GF-D8 (cell line): ENCODE measurements at regions not wholly inside any gene's neighbourhood (a gene's known extent, or its start where the extent isn't known, plus 50 kb on each side); places are given as distances from the start of the nearest gene placed in this dataset.
"Not testable (repeated sequence)": the region's sequence is repeated elsewhere in the genome, so short reads cannot be mapped to it uniquely, and the experiment has no call there.

Experiments
- DNase-seq: peaks from one replicate; lab custom pipeline; 2025; lab: John Stamatoyannopoulos, UW

- no peak for DNase-seq
Measured at GRCh38 chr15:93360976-93361375, 272.0 kb upstream of the RGMA start.

GRCh38 chr15:93360318-93360717 is 271.3 kb upstream of the RGMA start:
- no peak for DNase-seq

GRCh38 chr15:93359425-93360131 is 270.6 kb upstream of the RGMA start:
- DNase-seq, result no peak

- DNase-seq, result no peak
Measured at GRCh38 chr15:93359060-93359408, 270.0 kb upstream of the RGMA start.

GRCh38 chr15:93358166-93359059 is 269.4 kb upstream of the RGMA start:
- DNase-seq, result no peak

- DNase-seq, result no peak
Measured at GRCh38 chr15:93348711-93349545, 259.9 kb upstream of the RGMA start.

GRCh38 chr15:93347986-93348385 is 259.0 kb upstream of the RGMA start:
- DNase-seq, result no peak

- no peak for DNase-seq
Measured at GRCh38 chr15:93345981-93346380, 257.0 kb upstream of the RGMA start.

GRCh38 chr15:93343402-93343801 is 254.4 kb upstream of the RGMA start:
- not testable (repeated sequence) for DNase-seq

- DNase-seq, result no peak
Measured at GRCh38 chr15:93341164-93341563, 252.2 kb upstream of the RGMA start.

- DNase-seq, result no peak
Measured at GRCh38 chr15:93340406-93340805, 251.4 kb upstream of the RGMA start.

GRCh38 chr15:93333796-93334195 is 244.8 kb upstream of the RGMA start:
- DNase-seq, result no peak

- not testable (repeated sequence) for DNase-seq
Measured at GRCh38 chr15:93333126-93333525, 244.1 kb upstream of the RGMA start.

GRCh38 chr15:93332168-93332553 is 243.2 kb upstream of the RGMA start:
- DNase-seq, result no peak

- no peak for DNase-seq
Measured at GRCh38 chr15:93331545-93332167, 242.6 kb upstream of the RGMA start.

- no peak for DNase-seq
Measured at GRCh38 chr15:93330912-93331544, 242.0 kb upstream of the RGMA start.

GRCh38 chr15:93327364-93327763 is 238.4 kb upstream of the RGMA start:
- DNase-seq, result no peak

- DNase-seq, result no peak
Measured at GRCh38 chr15:93324186-93324975, 235.4 kb upstream of the RGMA start.

- no peak for DNase-seq
Measured at GRCh38 chr15:93321881-93322282, 232.9 kb upstream of the RGMA start.

- no peak for DNase-seq
Measured at GRCh38 chr15:93319121-93319814, 230.3 kb upstream of the RGMA start.
